ENCODE measurements at regions not wholly inside any gene's neighbourhood (a gene's known extent, or its start where the extent isn't known, plus 50 kb on each side); places are given as distances from the start of the nearest gene placed in this dataset.

DNA sequence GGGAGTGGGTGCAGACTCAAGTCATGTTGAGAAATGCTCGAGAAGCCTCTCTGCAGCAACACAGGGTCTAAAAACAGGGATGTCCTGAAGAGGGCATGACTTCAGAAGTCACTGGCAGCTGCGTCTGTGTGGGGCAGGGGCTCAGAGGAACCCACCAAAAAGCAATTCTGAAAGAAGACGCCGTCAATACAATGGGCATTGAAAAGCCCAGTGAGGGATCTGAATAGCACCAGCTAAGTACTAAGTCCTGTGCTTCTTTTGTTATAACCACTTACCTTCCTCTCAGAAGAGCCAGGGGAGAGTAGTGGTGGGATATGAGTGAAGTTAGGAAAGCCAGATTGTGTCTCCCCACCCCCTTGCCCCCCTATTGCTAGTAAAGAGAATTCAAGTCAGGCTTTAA is 137.2 kb downstream of the INHBA start:
- no peaks in the 10 kb centered on the region for H3K27me3 ChIP-seq (ENCODE audit: control insufficient read depth in 4 of 4, insufficient read depth in 4 of 4, low read length in 3 of 4)
- WGBS = 75% methylated on average over 4 of the region's 4 CpGs
- no peaks in the 10 kb centered on the region for H3K4me1 ChIP-seq (ENCODE audit: control insufficient read depth in 4 of 4, insufficient read depth in 4 of 4, low read length in 3 of 4)

DNA sequence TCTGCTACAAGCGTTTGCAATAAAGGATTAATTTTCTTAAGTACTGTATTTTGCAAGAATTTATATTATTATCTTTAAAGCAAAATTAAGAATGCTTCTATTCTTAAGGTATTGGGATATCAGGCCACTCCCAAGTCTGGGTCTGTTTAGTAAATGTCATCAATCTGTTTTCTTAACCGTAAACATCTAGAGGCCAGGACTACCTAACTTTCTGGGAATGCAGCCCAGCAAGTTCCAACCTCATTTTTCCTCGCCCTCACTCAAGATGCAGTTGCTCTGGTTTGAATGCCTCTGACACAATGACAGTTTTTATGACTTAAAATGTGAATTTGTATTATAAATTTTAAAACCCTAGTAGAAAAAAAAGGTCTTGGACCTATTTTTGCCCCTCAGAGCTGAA is 143.5 kb downstream of the INHBA start:
- Histone ChIP-seq H3K27ac (ENCODE audit: low read depth in 1 of 2, low read length in 2 of 2) (no peak overlapping the region), H3K9me3 (ENCODE audit: control insufficient read depth in 4 of 4, low read length in 3 of 4) (no peaks in the 10 kb centered on the region), H3K9ac (ENCODE audit: low read depth in 1 of 2, low read length in 2 of 2) (no peak overlapping the region), H3K4me1 (ENCODE audit: control insufficient read depth in 4 of 4, insufficient read depth in 4 of 4, low read length in 3 of 4) (peaks cover 0 to 5% (median 0%) of the 10 kb centered on the region in 4 donors), H3K27me3 (ENCODE audit: control insufficient read depth in 4 of 4, insufficient read depth in 4 of 4, low read length in 3 of 4) (no peaks in the 10 kb centered on the region), H3K36me3 (ENCODE audit: control insufficient read depth in 4 of 4, insufficient read depth in 3 of 4, low read depth in 1 of 4, low read length in 3 of 4) (no peaks in the 10 kb centered on the region), H3K4me3 (ENCODE audit: low read depth in 1 of 3, low read length in 3 of 3) (no peak overlapping the region)
- WGBS = 93% methylated on average over 3 of the region's 3 CpGs
- DNase-seq (ENCODE audit: low spot score) = no peak
- no peak for TF ChIP-seq RXRA (IDR thresholded peaks at IDR 0.05)

More for the DNA sequence above, 137.2 kb downstream of the INHBA start:
- H3K4me3 ChIP-seq (ENCODE audit: low read depth in 1 of 3, low read length in 3 of 3) = no peak overlapping the region
- no peak overlapping the region for H3K9ac ChIP-seq (ENCODE audit: low read depth in 1 of 2, low read length in 2 of 2)
- H3K9me3 ChIP-seq (ENCODE audit: control insufficient read depth in 4 of 4, low read length in 3 of 4) = no peaks in the 10 kb centered on the region
- no peaks in the 10 kb centered on the region for H3K36me3 ChIP-seq (ENCODE audit: control insufficient read depth in 4 of 4, insufficient read depth in 3 of 4, low read depth in 1 of 4, low read length in 3 of 4)
- TF ChIP-seq, protein P1, sequence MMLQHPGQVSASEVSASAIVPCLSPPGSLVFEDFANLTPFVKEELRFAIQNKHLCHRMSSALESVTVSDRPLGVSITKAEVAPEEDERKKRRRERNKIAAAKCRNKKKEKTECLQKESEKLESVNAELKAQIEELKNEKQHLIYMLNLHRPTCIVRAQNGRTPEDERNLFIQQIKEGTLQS (IDR thresholded peaks at IDR 0.05) = no peak
- TF ChIP-seq GABPA (IDR thresholded peaks at IDR 0.05 in 1 of 2, conservative IDR thresholded peaks at IDR 0.05 in 1 of 2) (no peak), JUND (IDR thresholded peaks at IDR 0.05) (no peak), RXRA (IDR thresholded peaks at IDR 0.05) (no peak), FOXA1 (IDR thresholded peaks at IDR 0.05) (no peak), YY1 (IDR thresholded peaks at IDR 0.05) (no peak), FOXA2 (IDR thresholded peaks at IDR 0.05) (no peak), NR2F2 (IDR thresholded peaks at IDR 0.05) (no peak), HNF4A (conservative IDR thresholded peaks at IDR 0.05) (no peak), RAD21 (IDR thresholded peaks at IDR 0.05) (no peak)
- TF ChIP-seq, protein P2, sequence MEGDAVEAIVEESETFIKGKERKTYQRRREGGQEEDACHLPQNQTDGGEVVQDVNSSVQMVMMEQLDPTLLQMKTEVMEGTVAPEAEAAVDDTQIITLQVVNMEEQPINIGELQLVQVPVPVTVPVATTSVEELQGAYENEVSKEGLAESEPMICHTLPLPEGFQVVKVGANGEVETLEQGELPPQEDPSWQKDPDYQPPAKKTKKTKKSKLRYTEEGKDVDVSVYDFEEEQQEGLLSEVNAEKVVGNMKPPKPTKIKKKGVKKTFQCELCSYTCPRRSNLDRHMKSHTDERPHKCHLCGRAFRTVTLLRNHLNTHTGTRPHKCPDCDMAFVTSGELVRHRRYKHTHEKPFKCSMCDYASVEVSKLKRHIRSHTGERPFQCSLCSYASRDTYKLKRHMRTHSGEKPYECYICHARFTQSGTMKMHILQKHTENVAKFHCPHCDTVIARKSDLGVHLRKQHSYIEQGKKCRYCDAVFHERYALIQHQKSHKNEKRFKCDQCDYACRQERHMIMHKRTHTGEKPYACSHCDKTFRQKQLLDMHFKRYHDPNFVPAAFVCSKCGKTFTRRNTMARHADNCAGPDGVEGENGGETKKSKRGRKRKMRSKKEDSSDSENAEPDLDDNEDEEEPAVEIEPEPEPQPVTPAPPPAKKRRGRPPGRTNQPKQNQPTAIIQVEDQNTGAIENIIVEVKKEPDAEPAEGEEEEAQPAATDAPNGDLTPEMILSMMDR (IDR thresholded peaks at IDR 0.05; ENCODE audit: low read depth, low read length, missing input control) = no peak
- TF ChIP-seq, protein P3, sequence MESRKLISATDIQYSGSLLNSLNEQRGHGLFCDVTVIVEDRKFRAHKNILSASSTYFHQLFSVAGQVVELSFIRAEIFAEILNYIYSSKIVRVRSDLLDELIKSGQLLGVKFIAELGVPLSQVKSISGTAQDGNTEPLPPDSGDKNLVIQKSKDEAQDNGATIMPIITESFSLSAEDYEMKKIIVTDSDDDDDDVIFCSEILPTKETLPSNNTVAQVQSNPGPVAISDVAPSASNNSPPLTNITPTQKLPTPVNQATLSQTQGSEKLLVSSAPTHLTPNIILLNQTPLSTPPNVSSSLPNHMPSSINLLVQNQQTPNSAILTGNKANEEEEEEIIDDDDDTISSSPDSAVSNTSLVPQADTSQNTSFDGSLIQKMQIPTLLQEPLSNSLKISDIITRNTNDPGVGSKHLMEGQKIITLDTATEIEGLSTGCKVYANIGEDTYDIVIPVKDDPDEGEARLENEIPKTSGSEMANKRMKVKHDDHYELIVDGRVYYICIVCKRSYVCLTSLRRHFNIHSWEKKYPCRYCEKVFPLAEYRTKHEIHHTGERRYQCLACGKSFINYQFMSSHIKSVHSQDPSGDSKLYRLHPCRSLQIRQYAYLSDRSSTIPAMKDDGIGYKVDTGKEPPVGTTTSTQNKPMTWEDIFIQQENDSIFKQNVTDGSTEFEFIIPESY (IDR thresholded peaks at IDR 0.05) = no peak
- TF ChIP-seq, protein P4, sequence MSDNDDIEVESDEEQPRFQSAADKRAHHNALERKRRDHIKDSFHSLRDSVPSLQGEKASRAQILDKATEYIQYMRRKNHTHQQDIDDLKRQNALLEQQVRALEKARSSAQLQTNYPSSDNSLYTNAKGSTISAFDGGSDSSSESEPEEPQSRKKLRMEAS (IDR thresholded peaks at IDR 0.05) = no peak
- TF ChIP-seq, protein P5, sequence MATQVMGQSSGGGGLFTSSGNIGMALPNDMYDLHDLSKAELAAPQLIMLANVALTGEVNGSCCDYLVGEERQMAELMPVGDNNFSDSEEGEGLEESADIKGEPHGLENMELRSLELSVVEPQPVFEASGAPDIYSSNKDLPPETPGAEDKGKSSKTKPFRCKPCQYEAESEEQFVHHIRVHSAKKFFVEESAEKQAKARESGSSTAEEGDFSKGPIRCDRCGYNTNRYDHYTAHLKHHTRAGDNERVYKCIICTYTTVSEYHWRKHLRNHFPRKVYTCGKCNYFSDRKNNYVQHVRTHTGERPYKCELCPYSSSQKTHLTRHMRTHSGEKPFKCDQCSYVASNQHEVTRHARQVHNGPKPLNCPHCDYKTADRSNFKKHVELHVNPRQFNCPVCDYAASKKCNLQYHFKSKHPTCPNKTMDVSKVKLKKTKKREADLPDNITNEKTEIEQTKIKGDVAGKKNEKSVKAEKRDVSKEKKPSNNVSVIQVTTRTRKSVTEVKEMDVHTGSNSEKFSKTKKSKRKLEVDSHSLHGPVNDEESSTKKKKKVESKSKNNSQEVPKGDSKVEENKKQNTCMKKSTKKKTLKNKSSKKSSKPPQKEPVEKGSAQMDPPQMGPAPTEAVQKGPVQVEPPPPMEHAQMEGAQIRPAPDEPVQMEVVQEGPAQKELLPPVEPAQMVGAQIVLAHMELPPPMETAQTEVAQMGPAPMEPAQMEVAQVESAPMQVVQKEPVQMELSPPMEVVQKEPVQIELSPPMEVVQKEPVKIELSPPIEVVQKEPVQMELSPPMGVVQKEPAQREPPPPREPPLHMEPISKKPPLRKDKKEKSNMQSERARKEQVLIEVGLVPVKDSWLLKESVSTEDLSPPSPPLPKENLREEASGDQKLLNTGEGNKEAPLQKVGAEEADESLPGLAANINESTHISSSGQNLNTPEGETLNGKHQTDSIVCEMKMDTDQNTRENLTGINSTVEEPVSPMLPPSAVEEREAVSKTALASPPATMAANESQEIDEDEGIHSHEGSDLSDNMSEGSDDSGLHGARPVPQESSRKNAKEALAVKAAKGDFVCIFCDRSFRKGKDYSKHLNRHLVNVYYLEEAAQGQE (IDR thresholded peaks at IDR 0.05) = no peak
- no peak for DNase-seq (ENCODE audit: low spot score)
- H3K27ac ChIP-seq (ENCODE audit: low read depth in 1 of 2, low read length in 2 of 2) = no peak overlapping the region

All from liver (tissue), 8 donors.